ENCODE measurements at regions not wholly inside any gene's neighbourhood (a gene's known extent, or its start where the extent isn't known, plus 50 kb on each side); places are given as distances from the start of the nearest gene placed in this dataset.

DNA sequence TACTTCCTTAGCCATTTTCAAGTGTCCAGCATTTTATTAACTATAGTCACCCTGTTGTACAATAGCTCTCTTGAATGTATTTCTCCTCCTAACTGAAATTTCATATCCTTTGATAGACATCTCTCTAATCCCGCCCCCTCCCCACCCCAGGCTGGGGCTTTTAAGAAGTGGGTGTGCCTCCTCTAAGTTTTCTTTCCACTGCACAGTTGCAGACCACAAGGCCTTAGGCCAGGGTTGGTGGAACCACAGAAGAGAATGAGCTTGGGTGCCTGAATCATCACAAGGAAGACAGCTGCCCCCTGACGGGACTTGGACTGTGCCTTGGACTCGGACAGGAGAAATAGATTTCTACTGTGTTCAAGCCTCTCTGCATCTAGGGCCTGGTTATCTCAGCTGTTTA, 193.4 kb downstream of the HAUS1 start:
- H3K9me3 ChIP-seq (ENCODE audit: low read depth, low read length) = no peaks in the 10 kb centered on the region
- no peak overlapping the region for H3K4me3 ChIP-seq
- H3K9ac ChIP-seq (ENCODE audit: insufficient read length) = no peak overlapping the region
- TF ChIP-seq FOXP2 (optimal IDR thresholded peaks at IDR 0.05; ENCODE audit: control extremely low read depth, extremely low read length, insufficient read depth) = no peak
- no peak for TF ChIP-seq EZH2 (IDR thresholded peaks at IDR 0.05)
- TF ChIP-seq POLR2AphosphoS5 (IDR thresholded peaks at IDR 0.05; ENCODE audit: borderline replicate concordance, low read depth, low read length) = no peak
- no peaks in the 10 kb centered on the region for H3K36me3 ChIP-seq (ENCODE audit: insufficient read depth, low read length)
- no peak for DNase-seq (ENCODE audit: low read depth, low spot score)
- H3K27ac ChIP-seq = no peak overlapping the region

DNA sequence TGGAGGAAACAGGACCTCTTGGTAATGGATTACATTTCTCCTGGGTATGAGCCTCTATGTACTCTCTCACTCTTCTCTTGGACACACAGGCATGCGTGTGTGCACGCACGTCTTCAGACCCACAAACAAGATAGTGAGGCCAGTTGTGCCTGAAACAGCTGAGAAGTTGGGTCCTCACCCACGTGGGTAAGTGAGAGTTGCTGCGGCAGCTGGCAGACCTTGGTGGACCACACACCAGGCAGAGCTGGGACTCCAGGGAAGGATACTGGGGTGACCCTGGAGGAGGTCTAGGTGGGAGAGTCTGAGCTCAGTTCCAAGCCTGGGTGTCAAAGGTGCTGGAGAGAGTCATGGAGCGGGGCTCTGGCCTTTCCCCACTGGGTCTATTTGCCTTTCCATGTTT, 194.3 kb downstream of the HAUS1 start:
- H3K9me3 ChIP-seq (ENCODE audit: low read depth, low read length) = no peaks in the 10 kb centered on the region
- H3K4me3 ChIP-seq = no peak overlapping the region
- TF ChIP-seq POLR2AphosphoS5 (IDR thresholded peaks at IDR 0.05; ENCODE audit: borderline replicate concordance, low read depth, low read length) = no peak
- TF ChIP-seq EZH2 (IDR thresholded peaks at IDR 0.05) = no peak
- TF ChIP-seq FOXP2 (optimal IDR thresholded peaks at IDR 0.05; ENCODE audit: control extremely low read depth, extremely low read length, insufficient read depth) = no peak
- H3K9ac ChIP-seq (ENCODE audit: insufficient read length) = no peak overlapping the region
- no peak overlapping the region for H3K27ac ChIP-seq
- H3K36me3 ChIP-seq (ENCODE audit: insufficient read depth, low read length) = no peaks in the 10 kb centered on the region
- DNase-seq (ENCODE audit: low read depth, low spot score) = no peak

GRCh38 chr18:46299465-46300008, 195.4 kb downstream of the HAUS1 start:
- no peak for TF ChIP-seq POLR2AphosphoS5 (IDR thresholded peaks at IDR 0.05; ENCODE audit: borderline replicate concordance, low read depth, low read length)
- no peak for TF ChIP-seq FOXP2 (optimal IDR thresholded peaks at IDR 0.05; ENCODE audit: control extremely low read depth, extremely low read length, insufficient read depth)
- no peak for TF ChIP-seq EZH2 (IDR thresholded peaks at IDR 0.05)

GRCh38 chr18:46301081-46301480, 196.9 kb downstream of the HAUS1 start:
- Histone ChIP-seq H3K27ac (no peak overlapping the region), H3K9me3 (ENCODE audit: low read depth, low read length) (no peaks in the 10 kb centered on the region), H3K4me3 (no peak overlapping the region), H3K9ac (ENCODE audit: insufficient read length) (no peak overlapping the region), H3K36me3 (ENCODE audit: insufficient read depth, low read length) (no peaks in the 10 kb centered on the region)
- no peak for TF ChIP-seq EZH2 (IDR thresholded peaks at IDR 0.05)
- no peak for DNase-seq (ENCODE audit: low read depth, low spot score)

More at GRCh38 chr18:46299465-46300008, 195.4 kb downstream of the HAUS1 start:
- no peak overlapping the region; the same call in 1 of the 2 replicates for H3K4me3 ChIP-seq
- H3K9ac ChIP-seq (ENCODE audit: insufficient read length) = no peak overlapping the region
- DNase-seq (ENCODE audit: low read depth, low spot score) = no peak
- no peak overlapping the region for H3K27ac ChIP-seq
- H3K36me3 ChIP-seq (ENCODE audit: insufficient read depth, low read length) = no peaks in the 10 kb centered on the region
- no peaks in the 10 kb centered on the region for H3K9me3 ChIP-seq (ENCODE audit: low read depth, low read length)

- H3K9ac ChIP-seq (ENCODE audit: insufficient read length) = no peak overlapping the region
- H3K36me3 ChIP-seq (ENCODE audit: insufficient read depth, low read length) = no peaks in the 10 kb centered on the region
- H3K27ac ChIP-seq = no peak overlapping the region
- DNase-seq (ENCODE audit: low read depth, low spot score) = no peak
- no peak overlapping the region for H3K4me3 ChIP-seq
- no peaks in the 10 kb centered on the region for H3K9me3 ChIP-seq (ENCODE audit: low read depth, low read length)
- no peak for TF ChIP-seq POLR2AphosphoS5 (IDR thresholded peaks at IDR 0.05; ENCODE audit: borderline replicate concordance, low read depth, low read length)
- TF ChIP-seq EZH2 (IDR thresholded peaks at IDR 0.05) = no peak
- TF ChIP-seq FOXP2 (optimal IDR thresholded peaks at IDR 0.05; ENCODE audit: control extremely low read depth, extremely low read length, insufficient read depth) = no peak
Observed at GRCh38 chr18:46301571-46301970, 197.4 kb downstream of the HAUS1 start.

DNA sequence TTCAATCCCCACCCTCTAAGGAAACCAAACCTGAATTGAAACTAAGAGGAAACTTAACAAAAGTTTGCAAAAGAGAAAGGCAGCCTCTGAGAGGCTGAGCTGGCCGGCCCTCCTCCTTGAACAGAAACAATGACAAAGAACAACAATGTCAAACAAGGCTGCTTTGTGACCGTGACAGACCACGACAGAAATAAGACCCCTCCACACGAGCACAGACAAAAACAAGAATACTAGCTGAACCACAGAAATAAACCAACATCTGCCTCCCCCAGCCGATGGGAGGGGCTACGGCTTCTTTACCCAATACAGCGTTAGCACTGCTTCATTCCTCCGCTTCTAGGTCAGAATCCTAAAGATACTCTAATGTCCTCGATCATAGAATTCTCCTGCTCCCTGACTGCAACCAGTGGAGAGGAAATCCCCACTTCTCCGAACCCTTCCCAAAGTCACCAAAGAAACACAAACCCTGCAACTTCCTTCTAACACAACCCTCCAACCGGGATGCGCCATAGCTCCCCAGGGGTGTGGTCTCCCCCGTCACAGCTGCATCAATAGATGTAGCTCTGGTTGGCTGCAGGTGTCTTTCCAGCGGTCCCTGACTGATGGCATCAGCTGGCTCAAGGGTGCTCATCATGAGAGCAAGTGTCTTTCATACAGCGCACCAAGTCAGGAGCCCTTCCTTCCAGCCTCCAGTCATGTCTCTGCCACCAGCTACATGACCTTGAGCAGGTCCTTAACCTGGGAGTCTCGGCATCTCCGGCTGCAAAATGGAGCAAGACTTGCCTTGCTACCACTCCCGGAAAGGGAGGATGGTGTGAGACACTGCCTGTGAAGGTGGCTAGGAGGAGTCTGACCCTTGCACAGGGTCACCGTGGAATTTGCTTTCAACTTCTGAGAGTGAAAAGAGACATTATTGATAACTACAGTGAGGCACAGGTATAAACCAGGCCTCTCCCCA, 198.6 kb downstream of the HAUS1 start:
- no peak for DNase-seq (ENCODE audit: low read depth, low spot score)
- Histone ChIP-seq H3K36me3 (ENCODE audit: insufficient read depth, low read length) (no peaks in the 10 kb centered on the region), H3K9me3 (ENCODE audit: low read depth, low read length) (no peaks in the 10 kb centered on the region), H3K4me3 (no peak overlapping the region), H3K27ac (no peak overlapping the region), H3K9ac (ENCODE audit: insufficient read length) (no peak overlapping the region)
- TF ChIP-seq EZH2 (IDR thresholded peaks at IDR 0.05) (no peak), FOXP2 (optimal IDR thresholded peaks at IDR 0.05; ENCODE audit: control extremely low read depth, extremely low read length, insufficient read depth) (no peak), POLR2AphosphoS5 (IDR thresholded peaks at IDR 0.05; ENCODE audit: borderline replicate concordance, low read depth, low read length) (no peak)

GRCh38 chr18:46310258-46310657, 206.1 kb downstream of the HAUS1 start:
- no peak overlapping the region for H3K27ac ChIP-seq
- H3K9ac ChIP-seq (ENCODE audit: insufficient read length) = no peak overlapping the region
- no peaks in the 10 kb centered on the region for H3K9me3 ChIP-seq (ENCODE audit: low read depth, low read length)
- H3K4me3 ChIP-seq = no peak overlapping the region
- TF ChIP-seq FOXP2 (optimal IDR thresholded peaks at IDR 0.05; ENCODE audit: control extremely low read depth, extremely low read length, insufficient read depth) (no peak), POLR2AphosphoS5 (IDR thresholded peaks at IDR 0.05; ENCODE audit: borderline replicate concordance, low read depth, low read length) (no peak), EZH2 (IDR thresholded peaks at IDR 0.05) (no peak)
- H3K36me3 ChIP-seq (ENCODE audit: insufficient read depth, low read length) = no peaks in the 10 kb centered on the region
- no peak for DNase-seq (ENCODE audit: low read depth, low spot score)

DNA sequence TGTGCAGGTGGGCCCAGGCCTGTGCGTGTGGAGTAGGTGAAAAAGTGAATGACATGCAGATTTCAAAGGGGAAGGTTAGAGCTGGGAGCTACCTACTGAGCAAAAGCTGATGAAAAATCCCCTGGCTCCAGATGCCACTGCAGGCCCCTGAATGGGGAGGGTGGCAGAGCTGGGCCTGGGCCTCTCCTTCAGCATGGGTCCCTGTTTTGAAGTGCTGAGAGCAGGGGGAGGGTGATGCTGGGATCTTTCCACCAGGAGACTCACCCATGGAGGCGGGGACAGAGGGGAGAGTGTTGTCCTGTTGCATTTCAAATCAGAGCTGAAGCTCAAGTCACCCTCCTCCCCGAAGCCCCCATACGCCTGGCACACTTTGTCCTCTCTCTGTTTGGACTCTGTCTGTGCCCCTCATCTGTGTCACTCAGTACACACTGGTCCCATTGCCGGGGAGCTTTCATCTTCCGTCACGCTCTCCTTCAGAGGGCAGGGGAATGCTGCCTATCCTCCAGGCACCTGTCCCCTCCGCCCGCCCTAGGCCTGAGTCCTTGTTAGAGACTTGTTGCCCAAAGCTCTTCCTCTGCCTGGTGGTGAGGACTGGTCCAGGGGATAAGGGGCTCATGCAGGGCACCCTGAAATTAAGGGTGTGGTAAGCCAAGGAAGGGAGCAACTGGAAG, 206.6 kb downstream of the HAUS1 start:
- H3K9ac ChIP-seq (ENCODE audit: insufficient read length) = no peak overlapping the region
- no peak for TF ChIP-seq EZH2 (IDR thresholded peaks at IDR 0.05)
- TF ChIP-seq POLR2AphosphoS5 (IDR thresholded peaks at IDR 0.05; ENCODE audit: borderline replicate concordance, low read depth, low read length) = no peak
- TF ChIP-seq FOXP2 (optimal IDR thresholded peaks at IDR 0.05; ENCODE audit: control extremely low read depth, extremely low read length, insufficient read depth) = no peak
- no peak overlapping the region for H3K4me3 ChIP-seq
- H3K27ac ChIP-seq = no peak overlapping the region
- DNase-seq (ENCODE audit: low read depth, low spot score) = no peak
- no peaks in the 10 kb centered on the region for H3K9me3 ChIP-seq (ENCODE audit: low read depth, low read length)
- no peaks in the 10 kb centered on the region for H3K36me3 ChIP-seq (ENCODE audit: insufficient read depth, low read length)
